ENCODE measurements at regions not wholly inside any gene's neighbourhood (a gene's known extent, or its start where the extent isn't known, plus 50 kb on each side); places are given as distances from the start of the nearest gene placed in this dataset.

DNA sequence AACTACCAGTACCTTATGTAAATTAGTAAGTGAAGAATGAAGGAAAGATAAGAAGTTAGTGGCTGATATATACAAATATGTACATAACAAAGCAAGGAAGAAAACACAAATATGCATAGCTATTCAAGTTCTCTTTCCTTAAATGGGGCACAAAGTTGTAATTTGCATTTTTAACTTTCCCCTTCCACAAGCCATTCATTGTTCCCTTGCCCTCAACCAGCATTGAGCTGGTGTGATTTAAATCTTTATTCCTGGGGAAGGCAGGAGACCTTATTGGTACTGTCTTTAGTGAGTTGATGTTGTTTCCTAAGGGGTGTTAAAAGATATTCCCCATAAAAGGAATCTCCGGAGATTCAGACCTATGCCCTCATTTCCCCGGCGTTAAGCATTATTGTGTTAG lies 735.3 kb downstream of the PCDH18 start:
- no peak for DNase-seq (ENCODE audit: low spot score)
- ATAC-seq, result no peak

DNA sequence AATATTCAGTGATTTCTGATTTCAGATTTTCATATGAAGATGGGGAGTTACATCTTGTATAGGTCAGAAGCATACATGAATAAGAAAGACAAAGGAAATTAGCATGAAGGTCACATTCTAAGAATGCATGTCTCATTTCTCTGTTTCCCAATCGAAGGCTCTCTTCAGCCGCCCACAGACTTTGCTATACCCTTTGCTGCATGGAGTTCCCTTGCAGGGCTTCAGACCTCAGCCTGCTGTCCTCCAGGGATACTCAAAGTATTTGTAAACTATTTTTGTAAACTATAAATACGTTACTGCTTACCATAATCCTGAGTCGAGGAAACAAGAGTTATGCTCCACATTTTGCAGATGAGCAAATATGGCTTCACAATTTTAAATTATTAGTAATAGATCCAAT lies 738.4 kb downstream of the PCDH18 start:
- DNase-seq (ENCODE audit: low spot score) (no peak), ATAC-seq (no peak)

DNA sequence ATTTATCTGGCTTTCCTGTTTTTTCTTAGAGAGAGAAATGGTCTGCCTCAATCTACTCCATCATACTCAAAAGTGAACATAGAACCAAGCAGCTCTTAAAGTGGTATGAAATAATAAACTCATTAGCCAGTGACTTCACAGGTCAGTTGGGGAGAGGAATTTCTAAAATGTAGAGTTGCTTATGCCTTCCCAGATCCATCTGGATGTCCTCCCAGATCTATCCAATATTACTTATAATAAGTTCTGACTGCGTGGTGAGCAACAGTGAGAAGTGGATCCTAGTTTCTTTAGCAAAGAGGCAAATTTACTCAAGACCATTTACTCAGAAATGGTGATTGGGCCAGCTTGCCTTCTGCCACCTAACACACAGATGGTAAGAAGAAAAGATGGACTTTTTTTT lies 748.0 kb downstream of the PCDH18 start:
- ATAC-seq (no peak), DNase-seq (ENCODE audit: low spot score) (no peak)

- DNase-seq (ENCODE audit: low spot score) (no peak), ATAC-seq (no peak)
Measured at GRCh38 chr4:136769717-136770116, 762.6 kb downstream of the PCDH18 start.

- no peak for ATAC-seq
Measured at GRCh38 chr4:136768925-136769275, 763.4 kb downstream of the PCDH18 start.

DNA sequence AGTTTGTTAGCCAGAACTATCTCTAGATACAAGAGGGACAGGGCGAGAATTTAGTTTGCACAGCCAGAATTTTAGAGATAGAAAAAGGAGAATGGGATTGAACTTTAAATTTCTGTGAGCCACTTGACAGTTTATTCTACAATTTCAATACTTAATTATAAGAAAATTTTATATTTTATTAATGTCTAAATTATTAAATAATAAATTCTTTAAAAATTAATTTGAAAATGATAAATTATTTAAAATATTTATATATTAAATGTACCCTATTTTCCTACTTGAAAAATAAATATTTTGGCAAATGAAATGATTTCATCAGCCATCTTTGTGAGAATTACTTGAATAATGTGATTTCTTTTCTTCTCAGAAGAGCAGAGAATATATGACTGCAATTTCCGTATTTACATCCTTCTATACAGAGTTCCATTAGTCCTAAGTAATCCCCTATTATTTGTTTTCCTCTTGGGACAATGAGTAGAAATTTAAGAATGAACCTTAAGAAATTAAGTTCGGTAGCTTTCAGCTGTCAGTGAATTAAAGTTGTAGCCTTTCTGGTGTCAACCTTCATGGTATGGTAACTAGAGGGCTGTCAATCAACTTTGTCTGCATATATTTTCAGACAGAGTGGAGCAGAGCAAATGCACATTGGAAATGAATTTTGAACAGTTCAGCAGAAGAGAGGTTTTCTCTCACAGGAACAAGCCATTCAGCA lies 763.9 kb downstream of the PCDH18 start:
- DNase-seq (ENCODE audit: low spot score), result no peak
- no peak for ATAC-seq

More at GRCh38 chr4:136768925-136769275, 763.4 kb downstream of the PCDH18 start:
- no peak for DNase-seq (ENCODE audit: low spot score)

GRCh38 chr4:136763919-136764318 lies 768.4 kb downstream of the PCDH18 start:
- DNase-seq (ENCODE audit: low spot score) (no peak), ATAC-seq (no peak)

DNA sequence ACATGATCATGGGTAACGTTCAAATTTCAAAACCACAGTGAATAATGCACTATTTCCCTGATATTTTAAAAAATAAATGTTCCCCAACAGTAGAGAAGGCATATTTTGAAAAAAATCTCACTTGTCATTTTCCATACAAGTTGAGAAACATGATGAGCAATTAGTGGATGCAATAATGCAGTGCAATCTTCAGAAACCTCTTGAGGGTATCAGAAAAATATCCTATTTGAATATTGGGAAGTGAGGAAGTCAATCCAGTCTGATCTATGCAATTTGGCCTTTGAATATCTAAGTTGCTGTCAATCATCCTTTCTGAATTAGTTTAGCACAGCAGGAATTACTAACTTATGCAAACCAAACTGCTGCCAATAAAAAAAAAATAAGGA lies 776.8 kb downstream of the PCDH18 start:
- ATAC-seq, result no peak
- no peak for DNase-seq (ENCODE audit: low spot score)

GRCh38 chr4:136754810-136755530 lies 777.3 kb downstream of the PCDH18 start:
- ATAC-seq, result no peak
- DNase-seq (ENCODE audit: low spot score), result no peak

- DNase-seq (ENCODE audit: low spot score) (no peak), ATAC-seq (no peak)
Measured at GRCh38 chr4:136751556-136751955, 780.7 kb downstream of the PCDH18 start.

DNA sequence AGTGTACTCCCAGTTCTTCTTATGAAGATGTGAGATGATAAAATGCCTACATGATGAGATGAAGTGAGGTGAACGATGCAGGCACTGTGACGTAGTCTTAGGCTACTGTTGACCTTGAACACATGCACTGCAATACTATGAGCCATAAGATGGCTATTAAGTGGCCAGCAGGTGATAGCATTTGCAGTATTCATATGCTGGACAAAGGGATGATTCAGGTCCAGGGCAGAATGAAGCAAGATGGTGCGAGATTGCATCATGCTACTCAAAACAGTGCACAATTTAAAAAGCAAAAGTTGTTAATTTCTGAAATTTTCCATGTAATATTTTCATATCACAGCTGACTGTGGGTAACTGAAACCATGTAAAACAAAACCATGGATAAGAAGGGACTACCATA lies 781.4 kb downstream of the PCDH18 start:
- ATAC-seq (no peak), DNase-seq (ENCODE audit: low spot score) (no peak)

DNA sequence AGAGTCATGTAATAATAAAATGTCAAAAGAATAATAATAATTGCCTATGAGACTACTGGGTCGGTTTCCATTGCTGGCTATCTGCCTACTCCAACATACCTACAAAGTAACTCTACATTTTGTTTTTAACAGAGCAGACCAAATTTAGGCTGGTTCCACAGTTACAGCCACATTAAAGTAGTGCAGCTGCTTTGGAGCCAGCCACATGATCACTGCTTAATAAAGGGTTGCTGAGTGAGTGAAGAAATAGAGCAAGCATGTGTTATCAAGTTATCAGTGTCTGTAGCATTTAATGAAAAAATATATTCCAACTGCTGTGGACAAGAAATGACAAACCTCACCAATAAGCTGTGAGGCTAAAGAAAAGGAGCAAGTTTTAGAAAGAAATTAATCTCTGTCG lies 782.3 kb downstream of the PCDH18 start:
- ATAC-seq, result no peak
- no peak for DNase-seq (ENCODE audit: low spot score)

DNA sequence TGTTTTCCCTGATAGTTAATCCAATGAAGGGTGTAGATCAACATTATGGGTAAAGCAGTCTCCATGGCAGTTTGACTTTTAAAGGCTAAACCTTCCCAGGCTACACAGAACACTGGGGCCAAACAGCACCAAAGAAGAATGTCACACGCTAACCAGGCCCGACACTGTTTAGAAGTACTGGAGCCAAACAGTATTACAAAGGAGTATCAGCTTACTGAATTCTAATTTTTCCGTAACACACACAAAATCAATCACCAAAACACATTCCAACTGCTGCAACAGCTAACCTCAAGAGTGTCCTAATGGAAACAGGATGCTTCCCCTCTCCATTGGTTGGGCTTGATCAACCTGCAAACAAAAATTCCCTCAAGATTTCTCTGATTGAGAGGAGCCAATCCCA lies 783.5 kb downstream of the PCDH18 start:
- ATAC-seq, result no peak

DNA sequence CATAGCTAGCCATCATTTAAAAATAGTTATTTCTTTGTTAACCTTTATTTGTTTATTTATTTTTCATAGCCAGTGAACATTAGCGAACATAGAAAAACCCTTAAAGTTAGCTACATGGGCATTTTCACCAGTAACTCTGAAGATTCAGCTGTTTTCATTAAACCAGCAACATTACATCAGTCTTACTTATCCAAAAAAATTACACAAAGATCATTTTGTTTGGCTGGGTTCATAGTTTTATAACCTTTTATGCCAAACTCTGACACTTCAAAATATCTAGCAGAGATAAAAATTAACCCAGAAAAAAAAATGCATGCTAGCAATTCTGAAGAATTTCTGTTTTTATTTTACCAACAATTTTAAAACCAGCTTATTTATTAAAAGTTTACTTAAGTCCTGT lies 784.1 kb downstream of the PCDH18 start:
- DNase-seq (ENCODE audit: low spot score) (no peak), ATAC-seq (no peak)

More for the DNA sequence above, 783.5 kb downstream of the PCDH18 start:
- no peak for DNase-seq (ENCODE audit: low spot score)

- DNase-seq (ENCODE audit: low spot score) (no peak), ATAC-seq (no peak)
Measured at GRCh38 chr4:136743238-136743637, 789.1 kb downstream of the PCDH18 start.

DNA sequence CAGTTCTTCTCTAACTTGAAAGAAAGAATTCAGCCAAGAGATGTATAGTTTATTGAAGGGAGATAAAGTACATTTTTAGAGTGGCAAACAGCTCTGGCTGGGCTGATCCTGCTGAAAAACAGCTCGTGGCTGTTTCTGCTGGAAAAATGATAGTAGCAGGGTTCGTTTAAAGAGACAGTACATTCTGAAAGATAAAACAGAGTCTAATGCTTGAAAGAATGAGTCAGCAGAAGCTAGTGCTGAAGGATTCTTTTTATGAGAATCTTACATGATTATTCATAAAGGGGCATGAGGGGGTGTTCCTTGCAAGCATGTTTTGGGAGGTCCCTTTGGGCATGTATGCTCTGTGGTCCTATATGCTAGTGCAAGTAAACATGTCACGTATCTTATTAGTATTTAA lies 790.0 kb downstream of the PCDH18 start:
- ATAC-seq (no peak), DNase-seq (ENCODE audit: low spot score) (no peak)

- no peak for DNase-seq (ENCODE audit: low spot score)
- ATAC-seq, result no peak
Measured at GRCh38 chr4:136741468-136741867, 790.8 kb downstream of the PCDH18 start.

DNA sequence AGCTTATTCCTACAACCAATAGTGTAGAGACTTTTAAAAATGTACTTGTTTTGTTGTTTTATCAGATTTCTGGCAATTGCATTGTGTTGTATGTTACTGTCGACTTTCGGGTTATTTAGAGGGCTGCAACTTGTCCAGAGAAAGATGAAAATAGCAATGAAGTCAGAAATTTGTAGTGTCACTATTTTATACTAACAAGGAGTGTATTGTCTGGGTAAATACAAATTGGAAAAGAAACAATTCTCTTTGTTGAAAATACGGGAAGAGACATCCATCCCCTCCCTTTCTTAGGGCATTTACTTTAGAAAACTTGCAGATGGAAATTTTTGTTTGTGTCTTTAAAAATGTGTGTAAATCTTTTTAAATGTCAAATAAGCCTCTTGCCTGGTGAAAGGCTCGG lies 792.0 kb downstream of the PCDH18 start:
- DNase-seq (ENCODE audit: low spot score), result no peak
- no peak for ATAC-seq

- ATAC-seq (no peak), DNase-seq (ENCODE audit: low spot score) (no peak)
Measured at GRCh38 chr4:136737066-136737465, 795.2 kb downstream of the PCDH18 start.

GRCh38 chr4:136731025-136731424 lies 801.3 kb downstream of the PCDH18 start:
- ATAC-seq, result no peak

DNA sequence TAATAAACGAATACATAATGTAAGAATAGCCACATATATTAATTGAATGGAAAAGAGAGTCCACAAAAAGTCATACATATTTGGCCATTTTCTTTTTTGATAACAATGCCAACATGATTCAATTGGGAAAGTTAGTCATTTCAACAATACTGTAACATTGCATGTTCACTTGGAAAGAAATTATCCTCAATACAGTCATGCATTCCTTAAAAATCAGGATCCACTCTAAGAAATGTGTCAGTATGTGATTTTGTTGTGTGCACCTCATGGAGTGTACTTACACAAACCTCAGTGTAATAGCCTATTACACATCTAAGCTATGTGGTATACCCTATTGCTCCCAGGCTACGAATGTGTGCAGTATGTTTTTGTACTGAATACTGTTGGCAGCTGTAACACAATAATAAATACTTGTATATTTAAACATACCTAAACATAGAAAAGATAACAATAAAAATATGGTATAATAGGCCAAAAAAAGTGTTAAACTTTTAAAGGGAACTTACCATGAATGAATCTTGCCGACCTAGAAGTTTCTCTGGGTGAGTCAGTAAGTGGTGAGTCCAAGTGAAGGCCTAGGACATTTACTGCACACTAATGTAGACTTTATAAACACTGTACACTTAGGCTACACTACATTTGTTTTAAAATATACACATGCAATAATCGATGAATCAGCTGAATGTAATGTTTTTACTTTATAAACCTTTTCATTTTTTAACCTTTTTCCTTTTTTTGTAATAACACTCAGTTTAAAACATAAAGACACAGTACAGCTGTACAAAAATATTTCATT lies 806.8 kb downstream of the PCDH18 start:
- ATAC-seq, result no peak

More at GRCh38 chr4:136731025-136731424, 801.3 kb downstream of the PCDH18 start:
- no peak for DNase-seq (ENCODE audit: low spot score)

DNA sequence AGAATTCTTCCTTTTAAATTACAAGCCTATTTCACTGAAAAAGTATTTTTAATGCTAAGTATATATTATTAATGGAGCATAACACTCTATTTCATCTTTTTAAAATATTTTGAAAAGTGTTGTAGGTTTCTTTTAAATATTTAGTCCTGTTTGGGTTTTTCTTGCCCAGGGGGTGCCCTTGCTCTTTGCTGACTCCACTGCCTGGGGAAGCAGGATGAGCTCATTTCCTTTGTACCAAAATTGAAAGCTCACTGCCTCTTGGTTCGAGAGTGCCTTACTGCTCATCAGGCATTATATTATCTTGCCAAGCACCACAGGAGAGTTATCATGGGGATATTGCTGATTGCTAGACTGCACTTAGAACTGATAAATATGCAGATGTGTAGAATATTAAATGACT lies 819.2 kb downstream of the PCDH18 start:
- ATAC-seq (no peak), DNase-seq (ENCODE audit: low spot score) (no peak)

More for the DNA sequence above, 806.8 kb downstream of the PCDH18 start:
- DNase-seq (ENCODE audit: low spot score), result no peak

Measured in left lobe of liver (tissue), 2 donors.